Keratinocyte (primary cell): ENCODE measurements at regions not wholly inside any gene's neighbourhood (a gene's known extent, or its start where the extent isn't known, plus 50 kb on each side); places are given as distances from the start of the nearest gene placed in this dataset.

Experiments
- DNase-seq: peaks from one replicate; pipeline ENCODE4 v3.0.0-alpha.2; 2011; ENCODE audit warnings: low read depth, missing footprints, low spot score
- FAIRE-seq: peaks from 2 replicates; lab custom pipeline; 2011; peaks lifted over from hg19 to GRCh38; lab: Jason Lieb, UNC
- H2AFZ ChIP-seq: 2 replicates; pipeline ENCODE4 v1.6.0; 2012; ENCODE audit warnings: low read length, control low read depth, inconsistent platforms; ENCODE audit not compliant: control insufficient read depth
- H3K27ac ChIP-seq: 2 replicates; pipeline ENCODE4 v1.5.1; 2011; ENCODE audit warnings: low read length; ENCODE audit not compliant: control insufficient read depth, insufficient read depth
- H3K27me3 ChIP-seq: 3 replicates; pipeline ENCODE4 v1.6.0; 2011; ENCODE audit warnings: low read length; ENCODE audit not compliant: control insufficient read depth, insufficient read depth; ENCODE audit errors: extremely low read depth
- H3K36me3 ChIP-seq, 2 experiments: 2 replicates in 1 of 2; 3 replicates in 1 of 2; pipeline ENCODE4 v1.5.1; 2011; ENCODE audit warnings: low read length in 2 of 2, mild to moderate bottlenecking in 1 of 2; ENCODE audit not compliant: control insufficient read depth in 2 of 2, insufficient read depth in 2 of 2; ENCODE audit errors: extremely low read depth in 1 of 2
- H3K4me1 ChIP-seq: 3 replicates; pipeline ENCODE4 v1.5.1; 2011; ENCODE audit warnings: low read length; ENCODE audit not compliant: control insufficient read depth, insufficient read depth; ENCODE audit errors: extremely low read depth
- H3K4me2 ChIP-seq: 3 replicates; pipeline ENCODE4 v1.6.0; 2011; ENCODE audit warnings: low read depth, low read length; ENCODE audit not compliant: control insufficient read depth, insufficient read depth; ENCODE audit errors: extremely low read depth
- H3K4me3 ChIP-seq, 3 experiments: fragments of 200-600 bp in 1 of 3; sonication (generic) in 1 of 3; 2 replicates in 2 of 3; 3 replicates in 1 of 3; pipeline ENCODE4 v1.5.1; 2011 to 2016; ENCODE audit warnings: low read length in 3 of 3, mild to moderate bottlenecking in 3 of 3, control low read depth in 2 of 3, inconsistent platforms in 1 of 3, low read depth in 1 of 3, mixed read lengths in 1 of 3, mixed run types in 1 of 3, moderate library complexity in 1 of 3; ENCODE audit not compliant: control insufficient read depth in 2 of 3, insufficient read depth in 2 of 3; ENCODE audit errors: extremely low read depth in 1 of 3
- H3K79me2 ChIP-seq: 2 replicates; pipeline ENCODE4 v1.6.0; 2012; ENCODE audit warnings: low read length; ENCODE audit not compliant: control insufficient read depth, insufficient read depth
- H3K9ac ChIP-seq: 3 replicates; pipeline ENCODE4 v1.6.0; 2011; ENCODE audit warnings: low read length; ENCODE audit not compliant: control insufficient read depth, insufficient read depth; ENCODE audit errors: extremely low read depth
- H3K9me1 ChIP-seq: 3 replicates; pipeline ENCODE4 v1.6.0; 2011; ENCODE audit warnings: low read length; ENCODE audit not compliant: control insufficient read depth, insufficient read depth; ENCODE audit errors: extremely low read depth
- H3K9me3 ChIP-seq: 2 replicates; pipeline ENCODE4 v1.5.1; 2012; ENCODE audit warnings: low read depth, low read length; ENCODE audit not compliant: control insufficient read depth
- H4K20me1 ChIP-seq: 3 replicates; pipeline ENCODE4 v1.6.0; 2011; ENCODE audit warnings: low read length; ENCODE audit not compliant: control insufficient read depth, insufficient read depth; ENCODE audit errors: extremely low read depth
- CTCF ChIP-seq, 3 experiments: IDR thresholded peaks in 1 of 3; conservative IDR thresholded peaks in 1 of 3; optimal IDR thresholded peaks in 1 of 3; 2 replicates in 2 of 3; 3 replicates in 1 of 3; pipeline versions ENCODE3 to v1.5.1; 2011; ENCODE audit warnings: low read length in 3 of 3, mild to moderate bottlenecking in 3 of 3, moderate library complexity in 2 of 3, control low read depth in 1 of 3, inconsistent platforms in 1 of 3; ENCODE audit not compliant: insufficient read depth in 2 of 3; ENCODE audit errors: extremely low read depth in 1 of 3
- EZH2 ChIP-seq: IDR thresholded peaks from one replicate; pipeline ENCODE4 v1.6.1; 2012; ENCODE audit warnings: inconsistent platforms, mild to moderate bottlenecking, low read length, moderate library complexity
- dilution Hi-C: fragments of 300-500 bp; cut with MboI; formaldehyde crosslinking; loops from one replicate; pipeline ENCODE4 v1.7.0; 2020; ENCODE audit warnings: low sequenced_read_pairs; ENCODE audit not compliant: extremely low pct_ligation_motif_present

DNA sequence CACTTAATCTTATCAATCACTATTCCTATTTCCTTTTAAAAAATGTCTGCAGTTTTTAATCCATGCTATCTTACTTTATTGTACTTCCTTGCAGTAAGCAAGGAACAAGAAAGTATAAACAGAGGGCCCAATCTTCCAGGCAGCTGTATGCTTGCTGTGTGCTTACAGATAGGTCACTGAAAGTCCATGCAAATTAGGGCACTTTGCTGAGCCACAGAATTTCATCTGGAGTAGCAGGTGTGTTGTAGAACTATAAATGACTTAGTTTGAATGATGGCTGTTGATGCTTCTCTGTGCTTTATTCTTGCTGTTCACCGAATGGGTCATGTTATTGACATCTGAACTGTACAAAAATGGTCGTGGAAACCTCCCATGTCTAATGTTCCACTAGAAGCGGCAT, 154.6 kb downstream of the ATOH1 start:
- Histone ChIP-seq H3K4me2 (no peak overlapping the region), H3K9ac (no peak overlapping the region), H3K9me3 (no peaks in the 10 kb centered on the region), H3K27ac (no peak overlapping the region), H3K27me3 (no peaks in the 10 kb centered on the region), H3K4me3 (no peak overlapping the region), H3K4me1 (no peaks in the 10 kb centered on the region), H4K20me1 (no peaks in the 10 kb centered on the region), H3K36me3 (no peaks in the 10 kb centered on the region), H3K9me1 (no peaks in the 10 kb centered on the region), H3K79me2 (no peaks in the 10 kb centered on the region), H2AFZ (no peak overlapping the region)
- no peak for FAIRE-seq
- DNase-seq: no peak
- dilution Hi-C loops: no loop called here
- TF ChIP-seq CTCF (optimal IDR thresholded peaks at IDR 0.05 in 1 of 3, IDR thresholded peaks at IDR 0.05 in 1 of 3, conservative IDR thresholded peaks at IDR 0.05 in 1 of 3; ENCODE audit: extremely low read depth in 1 of 3, insufficient read depth in 2 of 3, low read length in 3 of 3) (no peak), EZH2 (no peak)

DNA sequence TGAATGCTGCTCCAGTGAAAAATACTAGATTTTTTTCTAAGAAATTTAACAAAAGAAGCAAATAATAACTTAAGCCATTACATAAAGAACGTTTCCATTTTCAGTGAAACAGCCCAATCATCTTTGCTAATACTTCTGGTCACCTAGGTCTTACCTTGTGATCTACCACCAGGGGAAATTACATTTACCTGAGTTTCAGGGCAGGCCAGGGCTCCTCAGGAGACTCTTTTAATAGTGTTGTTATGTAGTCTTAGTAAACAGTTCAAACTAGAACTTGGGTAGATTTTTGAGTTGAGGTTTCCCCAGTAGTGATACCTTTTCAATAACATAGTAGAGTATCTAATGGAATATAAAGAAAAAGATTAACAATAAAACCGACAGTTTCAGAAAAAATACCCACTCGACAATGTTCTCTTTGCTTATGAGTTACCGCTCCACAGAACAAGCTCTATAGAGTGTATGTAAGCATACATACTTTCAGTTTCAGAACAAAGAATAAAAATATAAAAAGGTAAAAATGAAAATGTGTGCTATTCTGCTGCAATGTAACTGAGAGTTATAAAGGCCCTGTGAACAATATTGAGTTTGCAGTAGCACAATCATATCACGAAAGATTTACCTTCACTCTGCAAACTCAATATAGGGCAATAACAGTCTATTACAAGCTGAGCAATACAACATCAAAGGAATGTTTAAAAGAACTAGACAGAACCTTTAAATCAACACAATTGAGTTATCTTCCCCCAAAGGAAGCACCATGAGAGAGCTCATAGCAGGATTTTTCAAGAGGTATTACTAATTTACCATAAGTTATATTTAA, 165.8 kb downstream of the ATOH1 start:
- Histone ChIP-seq H2AFZ (no peak overlapping the region), H3K9me1 (no peaks in the 10 kb centered on the region), H3K4me2 (no peak overlapping the region), H3K9ac (no peak overlapping the region), H3K4me1 (no peaks in the 10 kb centered on the region), H3K4me3 (no peak overlapping the region), H3K27ac (no peak overlapping the region), H3K27me3 (no peaks in the 10 kb centered on the region), H4K20me1 (no peaks in the 10 kb centered on the region), H3K9me3 (no peaks in the 10 kb centered on the region), H3K36me3 (no peaks in the 10 kb centered on the region), H3K79me2 (no peaks in the 10 kb centered on the region)
- DNase-seq: no peak
- TF ChIP-seq EZH2: no peak
- TF ChIP-seq CTCF (optimal IDR thresholded peaks at IDR 0.05 in 1 of 3, IDR thresholded peaks at IDR 0.05 in 1 of 3, conservative IDR thresholded peaks at IDR 0.05 in 1 of 3; ENCODE audit: extremely low read depth in 1 of 3, insufficient read depth in 2 of 3, low read length in 3 of 3): no peak
- FAIRE-seq: no peak
- dilution Hi-C loops: no loop called here
